Neural crest cell (in vitro differentiated cells): ENCODE measurements at regions not wholly inside any gene's neighbourhood (a gene's known extent, or its start where the extent isn't known, plus 50 kb on each side); places are given as distances from the start of the nearest gene placed in this dataset.

ENCODE experiments used
- DNase-seq: peaks from one replicate; pipeline ENCODE4 v3.0.0; 2021; ENCODE audit warnings: low read depth, mixed read lengths, low spot score
- H3K27ac Mint-ChIP-seq: one replicate; pipeline ENCODE4 v1.8.0; 2021; ENCODE audit warnings: mild to moderate bottlenecking, mixed read lengths; ENCODE audit not compliant: unreplicated experiment
- H3K27me3 Mint-ChIP-seq: 2 replicates; pipeline ENCODE4 v1.8.0; 2021; ENCODE audit warnings: low read depth, mild to moderate bottlenecking, mixed read lengths
- H3K36me3 Mint-ChIP-seq: 2 replicates; pipeline ENCODE4 v1.8.0; 2021; ENCODE audit warnings: low read depth, mild to moderate bottlenecking, mixed read lengths
- H3K4me1 Mint-ChIP-seq: 2 replicates; pipeline ENCODE4 v1.8.0; 2021; ENCODE audit warnings: mixed read lengths
- H3K4me3 Mint-ChIP-seq: one replicate; pipeline ENCODE4 v1.8.0; 2021; ENCODE audit warnings: mild to moderate bottlenecking, mixed read lengths
- H3K9me3 Mint-ChIP-seq: 2 replicates; pipeline ENCODE4 v1.8.0; 2021; ENCODE audit warnings: mixed read lengths
- TF ChIP-seq, protein P1 (sequence below): fragments of 200-600 bp; sonication (generic); conservative IDR thresholded peaks from 2 replicates; pipeline ENCODE4 v1.5.0; 2021; ENCODE audit warnings: antibody characterized with exemption, mild to moderate bottlenecking

DNA sequence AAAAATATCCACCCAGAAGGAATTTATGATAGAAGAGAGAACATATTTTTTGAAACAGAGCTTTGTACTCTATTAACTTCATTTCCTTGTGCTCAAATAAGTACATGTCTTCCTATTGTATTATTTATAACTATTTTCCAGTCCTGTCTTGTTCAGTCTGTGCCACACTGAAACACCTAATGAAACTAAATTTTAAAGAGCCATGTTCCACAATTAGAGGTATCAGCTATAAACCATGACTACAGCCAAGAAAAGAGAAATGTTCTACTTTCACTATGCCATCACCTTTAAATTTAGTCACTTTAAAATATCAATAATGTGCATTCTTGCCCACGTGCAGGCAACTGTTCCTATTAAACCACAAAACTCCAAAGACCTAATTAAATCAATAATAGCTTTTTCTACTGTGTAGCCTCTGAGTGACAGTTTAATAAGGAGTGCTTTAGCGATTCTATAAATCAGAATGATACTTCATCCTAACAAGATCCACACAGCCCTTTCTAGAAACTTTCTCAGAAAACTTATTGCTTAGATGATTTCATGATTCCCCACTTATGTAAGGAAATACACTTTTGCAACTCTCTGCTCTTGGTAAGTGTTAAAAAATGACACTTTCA lies 404.9 kb upstream of the CHRM3 start:
- Mint-ChIP-seq H3K9me3 (no peaks in the 10 kb centered on the region), H3K4me1 (no peaks in the 10 kb centered on the region), H3K27ac (no peak overlapping the region), H3K27me3 (no peaks in the 10 kb centered on the region), H3K4me3 (no peak overlapping the region), H3K36me3 (no peaks in the 10 kb centered on the region)
- DNase-seq = no peak
- TF ChIP-seq, protein P1, sequence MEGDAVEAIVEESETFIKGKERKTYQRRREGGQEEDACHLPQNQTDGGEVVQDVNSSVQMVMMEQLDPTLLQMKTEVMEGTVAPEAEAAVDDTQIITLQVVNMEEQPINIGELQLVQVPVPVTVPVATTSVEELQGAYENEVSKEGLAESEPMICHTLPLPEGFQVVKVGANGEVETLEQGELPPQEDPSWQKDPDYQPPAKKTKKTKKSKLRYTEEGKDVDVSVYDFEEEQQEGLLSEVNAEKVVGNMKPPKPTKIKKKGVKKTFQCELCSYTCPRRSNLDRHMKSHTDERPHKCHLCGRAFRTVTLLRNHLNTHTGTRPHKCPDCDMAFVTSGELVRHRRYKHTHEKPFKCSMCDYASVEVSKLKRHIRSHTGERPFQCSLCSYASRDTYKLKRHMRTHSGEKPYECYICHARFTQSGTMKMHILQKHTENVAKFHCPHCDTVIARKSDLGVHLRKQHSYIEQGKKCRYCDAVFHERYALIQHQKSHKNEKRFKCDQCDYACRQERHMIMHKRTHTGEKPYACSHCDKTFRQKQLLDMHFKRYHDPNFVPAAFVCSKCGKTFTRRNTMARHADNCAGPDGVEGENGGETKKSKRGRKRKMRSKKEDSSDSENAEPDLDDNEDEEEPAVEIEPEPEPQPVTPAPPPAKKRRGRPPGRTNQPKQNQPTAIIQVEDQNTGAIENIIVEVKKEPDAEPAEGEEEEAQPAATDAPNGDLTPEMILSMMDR = no peak

DNA sequence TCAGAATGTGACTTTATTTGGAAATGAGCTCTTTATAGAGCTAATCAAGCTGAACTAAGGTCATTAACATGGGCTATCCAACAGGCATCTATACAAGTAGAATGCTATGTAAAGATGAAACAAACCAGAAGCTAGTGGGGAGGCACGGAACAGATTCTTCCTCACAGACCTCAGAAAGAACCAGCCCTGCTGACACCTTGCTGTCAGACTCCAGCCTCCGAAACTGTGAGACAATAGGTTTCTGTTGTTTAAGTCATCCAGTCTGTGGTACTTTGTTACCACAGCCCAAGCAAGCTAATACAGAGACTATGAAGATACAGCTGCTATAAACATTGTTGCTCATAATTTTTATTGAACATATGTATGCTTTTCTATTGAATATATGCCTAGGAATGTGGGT lies 406.3 kb upstream of the CHRM3 start:
- H3K9me3 Mint-ChIP-seq = no peaks in the 10 kb centered on the region
- no peaks in the 10 kb centered on the region for H3K4me1 Mint-ChIP-seq
- H3K27ac Mint-ChIP-seq = no peak overlapping the region
- no peaks in the 10 kb centered on the region for H3K36me3 Mint-ChIP-seq
- DNase-seq = no peak
- TF ChIP-seq, protein P1 = no peak
- no peaks in the 10 kb centered on the region for H3K27me3 Mint-ChIP-seq
- H3K4me3 Mint-ChIP-seq = no peak overlapping the region

DNA sequence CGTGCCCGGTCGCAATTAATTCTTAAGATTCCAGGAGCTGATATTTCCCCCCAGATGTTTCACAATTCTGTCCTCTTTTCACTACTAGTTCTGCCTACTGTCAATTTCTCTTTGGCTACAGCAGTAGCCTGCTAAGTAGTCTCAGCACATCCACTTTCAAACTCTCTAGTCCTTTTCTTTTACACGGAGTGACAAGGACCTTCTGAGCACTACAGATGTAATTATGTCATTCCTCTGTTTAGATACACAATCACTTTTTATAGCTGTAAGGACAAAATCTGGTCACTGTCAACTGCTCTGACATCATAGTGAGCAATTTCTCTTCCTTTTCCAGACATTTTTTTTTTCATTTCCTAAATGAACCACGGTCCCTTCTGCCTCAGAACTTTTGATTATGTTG lies 421.7 kb upstream of the CHRM3 start:
- H3K27me3 Mint-ChIP-seq = no peaks in the 10 kb centered on the region
- no peak overlapping the region for H3K27ac Mint-ChIP-seq
- peaks cover 4% of the 10 kb centered on the region for H3K4me1 Mint-ChIP-seq
- TF ChIP-seq, protein P1 = no peak
- H3K4me3 Mint-ChIP-seq = no peak overlapping the region
- no peak for DNase-seq
- H3K36me3 Mint-ChIP-seq = no peaks in the 10 kb centered on the region
- peaks cover 2% of the 10 kb centered on the region for H3K9me3 Mint-ChIP-seq

DNA sequence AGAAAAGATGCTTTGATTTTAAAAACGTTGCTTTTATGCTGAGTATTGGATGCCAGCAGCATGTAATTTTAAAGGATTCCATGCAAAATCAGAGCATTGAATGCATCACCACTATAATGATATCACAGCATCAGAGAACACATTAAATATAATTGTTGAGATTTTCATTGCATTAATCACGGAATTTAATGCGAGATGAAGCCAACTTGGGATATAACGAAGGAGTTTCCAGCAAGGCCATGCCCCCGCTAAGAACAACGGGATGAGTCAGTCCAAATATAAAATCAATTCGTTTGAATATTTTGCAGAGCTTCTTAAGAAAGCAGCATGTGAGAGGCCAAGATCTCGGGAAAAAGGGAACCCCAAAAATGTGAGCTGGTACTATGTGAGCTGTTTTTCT lies 423.4 kb upstream of the CHRM3 start:
- Mint-ChIP-seq H3K36me3 (no peaks in the 10 kb centered on the region), H3K27me3 (no peaks in the 10 kb centered on the region)
- DNase-seq = no peak

DNA sequence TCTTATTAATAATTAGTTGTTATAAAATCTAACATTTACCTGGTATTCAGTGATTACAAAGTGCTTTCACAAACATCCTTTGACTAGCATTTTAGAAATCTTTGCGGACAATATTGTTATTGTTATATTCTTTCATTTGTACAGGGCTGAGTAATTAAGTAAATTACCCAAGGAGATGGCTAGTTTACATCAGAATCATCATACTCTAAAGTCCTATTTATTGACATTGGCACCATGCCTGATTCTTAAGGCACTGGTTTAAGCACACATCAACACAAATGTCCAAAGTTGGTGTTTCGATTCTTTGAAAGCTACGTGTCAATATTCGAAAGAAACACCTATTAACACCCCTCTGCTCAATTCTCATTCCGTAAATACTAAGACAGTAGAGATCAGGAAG lies 424.6 kb upstream of the CHRM3 start:
- H3K4me3 Mint-ChIP-seq = no peak overlapping the region
- no peaks in the 10 kb centered on the region for H3K36me3 Mint-ChIP-seq
- no peak overlapping the region for H3K27ac Mint-ChIP-seq
- no peak for DNase-seq
- peaks cover 2% of the 10 kb centered on the region for H3K9me3 Mint-ChIP-seq
- peaks cover 4% of the 10 kb centered on the region for H3K4me1 Mint-ChIP-seq
- H3K27me3 Mint-ChIP-seq = no peaks in the 10 kb centered on the region
- TF ChIP-seq, protein P1 = no peak

More for the DNA sequence above, 423.4 kb upstream of the CHRM3 start:
- no peak overlapping the region for H3K27ac Mint-ChIP-seq
- peaks cover 4% of the 10 kb centered on the region for H3K4me1 Mint-ChIP-seq
- H3K4me3 Mint-ChIP-seq = no peak overlapping the region
- peaks cover 2% of the 10 kb centered on the region for H3K9me3 Mint-ChIP-seq
- TF ChIP-seq, protein P1 = no peak

DNA sequence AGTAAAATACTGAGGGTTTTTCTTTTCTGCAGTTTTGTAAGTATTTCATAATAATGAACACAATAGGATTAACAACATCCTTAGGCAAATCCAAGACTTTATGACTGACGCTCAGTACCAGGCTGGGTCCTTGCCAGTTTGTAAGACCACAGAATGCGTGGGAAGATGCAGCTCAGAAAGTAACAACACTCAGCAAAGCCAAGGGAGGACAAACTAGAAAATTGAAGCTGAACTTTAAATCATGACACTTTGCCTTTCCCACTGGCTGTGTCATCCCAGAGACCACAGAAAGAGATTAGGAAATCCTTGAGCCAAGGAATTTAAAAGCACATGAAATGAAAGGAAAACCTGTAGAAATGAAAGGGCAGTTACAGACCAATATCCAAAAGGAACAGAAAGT lies 426.3 kb upstream of the CHRM3 start:
- no peak overlapping the region for H3K27ac Mint-ChIP-seq
- H3K4me1 Mint-ChIP-seq = peaks cover 4% of the 10 kb centered on the region
- H3K9me3 Mint-ChIP-seq = peaks cover 2% of the 10 kb centered on the region
- DNase-seq = no peak
- H3K27me3 Mint-ChIP-seq = no peaks in the 10 kb centered on the region
- no peak overlapping the region for H3K4me3 Mint-ChIP-seq
- no peaks in the 10 kb centered on the region for H3K36me3 Mint-ChIP-seq
- TF ChIP-seq, protein P1 = no peak
